ENCODE measurements at regions not wholly inside any gene's neighbourhood (a gene's known extent, or its start where the extent isn't known, plus 50 kb on each side); places are given as distances from the start of the nearest gene placed in this dataset.

- POLR2A ChIA-PET (ENCODE audit: partially characterized antibody) = no interaction called here
- Histone ChIP-seq H2AFZ (ENCODE audit: low read length) (no peak overlapping the region), H3K23me2 (ENCODE audit: low read depth, low read length) (peaks cover 1% of the 10 kb centered on the region; the same call in 1 of the 2 replicates)
Measured at GRCh38 chr16:47881574-47881973, 274.2 kb downstream of the ABCC12 start.

More at GRCh38 chr16:47881574-47881973, 274.2 kb downstream of the ABCC12 start:
- Histone ChIP-seq H2AK5ac (ENCODE audit: low read depth, low read length) (no peak overlapping the region), H2BK5ac (ENCODE audit: low read depth, low read length) (no peak overlapping the region), H3K14ac (ENCODE audit: insufficient read length) (no peak overlapping the region), H2BK12ac (ENCODE audit: low read depth, low read length) (no peak overlapping the region), H3K36me3 (ENCODE audit: control insufficient read depth in 2 of 4, insufficient read depth in 4 of 4, low read length in 3 of 4) (no peaks in the 10 kb centered on the region), H4K8ac (ENCODE audit: extremely low read depth, insufficient read depth, low read length) (no peak overlapping the region), H3K27me3 (replicated peaks in 1 of 4; ENCODE audit: control insufficient read depth in 3 of 4, extremely low read depth in 1 of 4, insufficient read depth in 3 of 4, low read length in 3 of 4) (no peaks in the 10 kb centered on the region), H3K4me2 (ENCODE audit: insufficient read depth in 1 of 2, low read depth in 2 of 2, low read length in 2 of 2) (no peak overlapping the region), H3K23ac (ENCODE audit: insufficient read length) (no peak overlapping the region), H2BK20ac (ENCODE audit: low read length) (no peak overlapping the region), H4K91ac (replicated peaks; ENCODE audit: insufficient read length, low read length) (no peak overlapping the region), H4K5ac (ENCODE audit: insufficient read length, low read depth, low read length) (no peak overlapping the region), H3K4me1 (replicated peaks in 1 of 4; ENCODE audit: control insufficient read depth in 3 of 4, insufficient read depth in 4 of 4, low read length in 3 of 4) (peaks cover 0 to 6% (median 3%) of the 10 kb centered on the region in 4 experiments; a peak in 4 of 7 replicates), H3K18ac (ENCODE audit: extremely low read depth, low read length) (no peak overlapping the region), H3K79me1 (ENCODE audit: low read depth, low read length) (no peaks in the 10 kb centered on the region), H2BK120ac (replicated peaks; ENCODE audit: low read depth, low read length) (no peak overlapping the region), H3K9me3 (ENCODE audit: insufficient read depth in 2 of 2, low read depth in 1 of 2, low read length in 1 of 2) (no peaks in the 10 kb centered on the region), H4K20me1 (replicated peaks in 1 of 2; ENCODE audit: control insufficient read depth in 1 of 2, insufficient read depth in 2 of 2, low read length in 2 of 2) (no peaks in the 10 kb centered on the region), H3K9ac (replicated peaks in 1 of 4; ENCODE audit: extremely low read depth in 1 of 4, low read depth in 3 of 4, low read length in 3 of 4) (peak overlapping the region in 1 of 4 experiments; percentile 34; a peak in 1 of 7 replicates), H2BK15ac (ENCODE audit: low read length) (no peak overlapping the region), H3K79me2 (ENCODE audit: control insufficient read depth in 1 of 2, insufficient read depth in 2 of 2, low read length in 2 of 2) (no peaks in the 10 kb centered on the region), H3K4ac (replicated peaks; ENCODE audit: insufficient read length, low read depth, low read length) (no peak overlapping the region), H3K27ac (ENCODE audit: low read depth, low read length) (no peak overlapping the region), H3K4me3 (ENCODE audit: extremely low read depth in 1 of 4, insufficient read depth in 2 of 4, low read depth in 3 of 4, low read length in 4 of 4) (no peak overlapping the region), H3K56ac (replicated peaks; ENCODE audit: insufficient read length, low read depth, low read length) (no peak overlapping the region)
- no peak for FAIRE-seq
- WGBS, 2 experiments (ENCODE audit: extremely low coverage in 1 of 2, insufficient coverage in 1 of 2, insufficient read length in 1 of 2, insufficient replicate concordance in 2 of 2, low coverage in 1 of 2, low lambda C conversion rate in 2 of 2, missing lambda C conversion rate in 1 of 2) = 94% methylated on average over 4 of the region's 4 CpGs; no CpG with 5 or more reads in 1 of the 2 experiments
- CTCF ChIA-PET (ENCODE audit: partially characterized antibody) = interaction anchor here (0.6 to 1.4 kb wide), 4 partner anchors 8 to 276 kb away, joined by 3 to 4 read pairs (median 4); no protein-coding TSS in a partner anchor
- no peak for DNase-seq (ENCODE audit: low read depth in 1 of 2, low spot score in 2 of 2)
- TF ChIP-seq SIN3A (conservative IDR thresholded peaks at IDR 0.05 in 1 of 2, IDR thresholded peaks at IDR 0.05 in 1 of 2; ENCODE audit: low read depth in 1 of 2, low read length in 2 of 2) (no peak), JUN (IDR thresholded peaks at IDR 0.05; ENCODE audit: low read depth, low read length) (no peak), CEBPB (IDR thresholded peaks at IDR 0.05; ENCODE audit: low read depth, low read length) (peak; percentile 76; the same call in 1 of the 2 replicates)
